NT2/D1 (cell line): ENCODE measurements at regions not wholly inside any gene's neighbourhood (a gene's known extent, or its start where the extent isn't known, plus 50 kb on each side); places are given as distances from the start of the nearest gene placed in this dataset.
"Not testable (repeated sequence)": the region's sequence is repeated elsewhere in the genome, so short reads cannot be mapped to it uniquely, and the experiment has no call there.

Experiments
- DNase-seq: peaks from one replicate; pipeline ENCODE4 v3.0.0-alpha.2; 2011; ENCODE audit warnings: low read depth, low spot score
- H3K27me3 ChIP-seq: 2 replicates; pipeline ENCODE4 v1.6.0; 2011; ENCODE audit warnings: mild to moderate bottlenecking; ENCODE audit not compliant: insufficient read length, insufficient read depth
- H3K36me3 ChIP-seq: 2 replicates; pipeline ENCODE4 v1.6.1; 2011; ENCODE audit warnings: mild to moderate bottlenecking, low read length, mixed read lengths; ENCODE audit not compliant: insufficient read depth, insufficient read length
- H3K4me1 ChIP-seq: 2 replicates; pipeline ENCODE4 v1.5.1; 2011; ENCODE audit not compliant: insufficient read depth, insufficient read length
- H3K4me3 ChIP-seq: 2 replicates; pipeline ENCODE4 v1.5.1; 2011; ENCODE audit warnings: low read depth; ENCODE audit not compliant: insufficient read length
- H3K9ac ChIP-seq: 2 replicates; pipeline ENCODE4 v1.6.0; 2011; ENCODE audit warnings: low read depth; ENCODE audit not compliant: insufficient read length
- H3K9me3 ChIP-seq: 2 replicates; pipeline ENCODE4 v1.5.1; 2011; ENCODE audit warnings: mild to moderate bottlenecking, low read length; ENCODE audit not compliant: insufficient read depth
- SUZ12 ChIP-seq: IDR thresholded peaks from 2 replicates; pipeline ENCODE4 v1.6.1; 2011; ENCODE audit not compliant: insufficient read length, insufficient read depth; ENCODE audit errors: extremely low read depth
- YY1 ChIP-seq: IDR thresholded peaks from 2 replicates; pipeline ENCODE4 v1.6.1; 2011; ENCODE audit not compliant: insufficient read length, insufficient read depth
- ZNF274 ChIP-seq: IDR thresholded peaks from 2 replicates; pipeline ENCODE4 v1.6.1; 2011; ENCODE audit warnings: mild to moderate bottlenecking, low read depth, low read length

GRCh38 chr5:164532235-164532900 is 1026.9 kb downstream of the MAT2B start:
- Histone ChIP-seq H3K9me3 (no peaks in the 10 kb centered on the region), H3K27me3 (no peaks in the 10 kb centered on the region), H3K36me3 (no peaks in the 10 kb centered on the region), H3K4me1 (no peaks in the 10 kb centered on the region), H3K4me3 (no peak overlapping the region), H3K9ac (no peak overlapping the region)
- DNase-seq: no peak
- TF ChIP-seq SUZ12 (no peak), ZNF274 (no peak), YY1 (no peak)

DNA sequence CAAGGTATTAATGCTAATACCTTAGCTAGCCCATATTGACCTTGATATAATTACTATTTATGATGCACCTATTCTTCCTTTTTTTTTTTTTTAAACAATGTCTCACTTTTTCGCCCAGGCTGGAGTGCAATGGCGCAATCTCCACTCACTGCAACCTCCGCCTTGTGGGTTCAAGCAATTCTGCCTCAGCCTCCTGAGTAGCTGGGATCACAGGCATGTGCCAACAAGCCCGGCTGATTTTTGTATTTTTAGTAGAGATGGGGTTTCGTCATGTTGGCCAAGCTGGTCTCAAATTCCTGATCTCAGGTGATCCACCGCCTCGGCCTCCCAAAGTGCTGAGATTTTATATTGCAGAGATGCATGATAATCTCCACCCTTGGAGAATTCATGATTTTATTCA is 1028.0 kb downstream of the MAT2B start:
- H3K9ac ChIP-seq, H3K36me3 ChIP-seq, H3K27me3 ChIP-seq, H3K4me1 ChIP-seq, DNase-seq, H3K9me3 ChIP-seq, H3K4me3 ChIP-seq: not testable (repeated sequence)

GRCh38 chr5:164540174-164540573 is 1034.8 kb downstream of the MAT2B start:
- H3K36me3 ChIP-seq: no peaks in the 10 kb centered on the region
- TF ChIP-seq YY1: no peak
- no peak for TF ChIP-seq SUZ12
- TF ChIP-seq ZNF274: no peak
- no peaks in the 10 kb centered on the region for H3K9me3 ChIP-seq
- H3K4me3 ChIP-seq: no peak overlapping the region
- H3K9ac ChIP-seq: no peak overlapping the region
- no peak for DNase-seq
- H3K4me1 ChIP-seq: no peaks in the 10 kb centered on the region
- no peaks in the 10 kb centered on the region for H3K27me3 ChIP-seq

DNA sequence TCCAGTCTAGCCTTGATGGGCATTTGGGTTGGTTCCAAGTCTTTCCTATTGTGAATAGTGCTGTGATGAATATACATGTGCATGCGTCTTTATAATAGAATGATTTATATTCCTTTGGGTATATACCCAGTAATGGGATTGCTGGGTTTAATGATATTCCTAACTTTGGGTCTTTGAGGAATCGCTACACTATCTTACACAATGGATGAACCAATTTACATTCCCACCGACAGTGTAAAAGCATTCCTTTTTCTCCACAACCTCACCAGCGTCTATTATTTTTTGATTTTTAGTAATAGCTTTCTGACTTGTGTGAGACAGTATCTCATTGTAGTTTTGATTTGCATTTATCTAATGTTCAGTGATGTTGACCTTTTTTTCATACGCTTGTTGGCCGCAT is 1040.1 kb downstream of the MAT2B start:
- Histone ChIP-seq H3K9ac (no peak overlapping the region), H3K4me3 (no peak overlapping the region), H3K9me3 (no peaks in the 10 kb centered on the region), H3K4me1 (no peaks in the 10 kb centered on the region), H3K36me3 (no peaks in the 10 kb centered on the region), H3K27me3 (no peaks in the 10 kb centered on the region)
- no peak for TF ChIP-seq YY1
- no peak for TF ChIP-seq SUZ12
- TF ChIP-seq ZNF274: no peak
- no peak for DNase-seq

DNA sequence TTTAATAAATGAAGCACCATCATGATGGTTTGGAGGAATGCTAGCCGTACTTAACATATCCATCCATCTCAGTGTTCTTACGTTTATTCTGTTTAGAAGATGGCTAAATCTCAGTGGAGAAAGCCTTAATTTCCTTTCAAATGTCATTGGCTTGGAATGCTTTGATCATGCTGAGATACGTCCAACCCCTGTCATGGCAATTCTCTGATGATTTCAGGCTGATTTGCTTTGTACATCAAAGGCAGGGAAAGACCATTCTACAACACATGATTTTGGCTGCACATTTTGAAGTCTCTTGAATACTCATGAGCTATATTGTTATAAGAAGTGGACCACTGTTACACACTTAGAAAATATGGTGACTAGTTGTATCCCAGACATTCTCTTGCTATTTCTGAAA is 1048.4 kb downstream of the MAT2B start:
- no peaks in the 10 kb centered on the region for H3K27me3 ChIP-seq
- no peaks in the 10 kb centered on the region for H3K4me1 ChIP-seq
- no peak for DNase-seq
- no peak for TF ChIP-seq SUZ12
- no peak for TF ChIP-seq YY1
- TF ChIP-seq ZNF274: no peak
- no peaks in the 10 kb centered on the region for H3K36me3 ChIP-seq
- no peaks in the 10 kb centered on the region for H3K9me3 ChIP-seq
- H3K4me3 ChIP-seq: no peak overlapping the region
- no peak overlapping the region for H3K9ac ChIP-seq

- no peaks in the 10 kb centered on the region for H3K9me3 ChIP-seq
- no peaks in the 10 kb centered on the region for H3K4me1 ChIP-seq
- H3K4me3 ChIP-seq: no peak overlapping the region
- no peaks in the 10 kb centered on the region for H3K36me3 ChIP-seq
- no peak for DNase-seq
- no peaks in the 10 kb centered on the region for H3K27me3 ChIP-seq
- TF ChIP-seq ZNF274 (no peak), YY1 (no peak), SUZ12 (no peak)
- H3K9ac ChIP-seq: no peak overlapping the region
Observed at GRCh38 chr5:164555809-164556208, 1050.4 kb downstream of the MAT2B start.

DNA sequence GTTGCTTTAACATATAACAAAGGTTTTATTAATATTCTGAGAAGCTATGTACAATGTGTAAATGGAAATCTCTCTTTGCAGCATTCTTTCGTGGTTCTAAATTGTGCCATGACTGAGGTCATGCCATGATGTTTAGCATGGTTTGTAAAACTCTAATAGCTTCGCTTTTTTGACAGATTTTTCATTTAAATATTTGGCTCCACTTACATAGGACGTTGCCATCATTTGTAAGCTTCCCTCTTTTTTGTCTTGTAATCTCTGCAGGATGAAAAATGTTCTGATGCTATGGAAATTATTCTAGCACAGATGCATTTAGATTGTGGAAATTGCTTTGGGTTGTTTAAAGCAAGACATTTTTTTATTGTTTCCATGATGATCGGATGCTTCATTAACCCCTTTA is 1054.8 kb downstream of the MAT2B start:
- no peak overlapping the region for H3K4me3 ChIP-seq
- DNase-seq: no peak
- no peaks in the 10 kb centered on the region for H3K9me3 ChIP-seq
- H3K9ac ChIP-seq: no peak overlapping the region
- H3K36me3 ChIP-seq: no peaks in the 10 kb centered on the region
- no peak for TF ChIP-seq SUZ12
- TF ChIP-seq ZNF274: no peak
- TF ChIP-seq YY1: no peak
- H3K27me3 ChIP-seq: no peaks in the 10 kb centered on the region
- H3K4me1 ChIP-seq: no peaks in the 10 kb centered on the region
